HG03558 (cell line): ENCODE measurements at regions not wholly inside any gene's neighbourhood (a gene's known extent, or its start where the extent isn't known, plus 50 kb on each side); places are given as distances from the start of the nearest gene placed in this dataset.

Source experiments
- ATAC-seq: cut with Tn5 transposase; IDR thresholded peaks from one replicate; pipeline ENCODE4 v1.9.1; 2021; ENCODE audit warnings: moderate number of reproducible peaks; ENCODE audit not compliant: unreplicated experiment; ENCODE audit errors: extremely low read depth

DNA sequence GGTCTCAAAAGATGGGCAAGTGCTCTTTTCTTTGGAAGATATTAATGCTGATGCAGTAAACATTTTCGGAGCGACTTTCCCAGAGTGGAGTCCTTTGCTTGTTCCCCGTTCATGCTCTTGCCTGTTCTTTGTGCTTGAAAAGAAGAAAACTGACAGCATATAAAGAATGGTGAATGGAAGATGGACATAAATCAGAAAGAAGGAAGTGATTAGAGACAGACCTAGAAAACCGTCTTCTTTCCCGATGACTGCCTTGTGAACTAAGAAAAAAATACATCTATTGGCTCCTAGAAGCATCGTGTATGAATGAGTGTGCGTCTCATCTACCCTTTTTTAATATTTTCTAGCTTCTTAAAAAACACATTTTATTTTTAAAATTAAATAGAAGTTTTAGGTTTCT, 740.1 kb upstream of the FANCL start:
- no peak for ATAC-seq

DNA sequence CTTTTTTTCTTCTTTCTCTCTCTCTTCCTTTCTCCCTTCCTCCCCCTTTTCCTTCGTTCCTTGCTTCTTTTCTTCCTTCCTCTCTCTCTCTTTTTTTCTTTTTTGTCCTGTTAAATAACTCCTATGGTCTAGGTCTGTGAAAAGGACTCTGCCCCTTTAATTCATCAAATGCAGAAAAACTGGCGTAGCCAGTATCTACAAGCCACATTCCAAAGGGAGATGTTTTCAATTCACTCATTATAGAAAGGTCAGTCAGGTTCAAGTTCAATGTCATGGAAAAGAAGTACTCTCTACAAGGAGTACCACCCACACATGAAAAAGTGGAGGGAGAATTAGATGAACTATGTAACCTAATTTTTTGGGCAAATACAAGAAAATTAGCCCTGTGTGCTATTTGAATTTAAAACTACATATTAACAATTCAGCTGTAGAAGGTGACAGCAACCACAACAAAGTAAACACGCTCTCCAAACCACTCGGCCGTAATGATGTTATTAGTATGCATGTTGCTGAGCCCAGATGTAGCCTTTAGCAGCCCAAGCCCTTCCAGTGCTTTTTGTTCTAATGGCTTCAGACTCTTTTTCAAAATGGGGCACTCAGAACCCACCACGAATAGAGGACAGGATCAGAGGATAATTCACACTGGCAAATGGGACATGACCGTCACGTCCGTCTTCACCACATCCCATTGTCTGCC, 735.4 kb upstream of the FANCL start:
- no peak for ATAC-seq

GRCh38 chr2:58974881-58975280, 733.8 kb upstream of the FANCL start:
- ATAC-seq: no peak

DNA sequence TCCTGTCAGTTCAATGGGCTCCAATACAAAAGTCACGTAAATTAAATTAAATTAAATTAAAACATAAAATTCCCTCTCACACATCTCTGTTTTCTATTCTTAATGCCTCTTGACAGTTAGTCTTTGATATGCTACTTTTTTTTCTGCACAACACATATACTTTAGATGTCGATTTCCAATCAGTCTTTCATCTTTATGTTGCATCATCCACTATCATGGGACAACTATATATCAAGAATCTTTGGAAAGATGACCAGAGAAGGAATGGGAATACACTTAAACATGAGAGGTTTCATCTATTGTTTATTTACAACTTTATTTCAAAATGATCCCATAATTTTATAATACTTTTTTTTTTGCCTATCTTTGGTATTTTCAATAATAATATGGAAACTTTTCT, 733.3 kb upstream of the FANCL start:
- ATAC-seq: no peak

GRCh38 chr2:58973811-58974281, 732.7 kb upstream of the FANCL start:
- no peak for ATAC-seq

GRCh38 chr2:58972737-58973136, 731.6 kb upstream of the FANCL start:
- no peak for ATAC-seq

DNA sequence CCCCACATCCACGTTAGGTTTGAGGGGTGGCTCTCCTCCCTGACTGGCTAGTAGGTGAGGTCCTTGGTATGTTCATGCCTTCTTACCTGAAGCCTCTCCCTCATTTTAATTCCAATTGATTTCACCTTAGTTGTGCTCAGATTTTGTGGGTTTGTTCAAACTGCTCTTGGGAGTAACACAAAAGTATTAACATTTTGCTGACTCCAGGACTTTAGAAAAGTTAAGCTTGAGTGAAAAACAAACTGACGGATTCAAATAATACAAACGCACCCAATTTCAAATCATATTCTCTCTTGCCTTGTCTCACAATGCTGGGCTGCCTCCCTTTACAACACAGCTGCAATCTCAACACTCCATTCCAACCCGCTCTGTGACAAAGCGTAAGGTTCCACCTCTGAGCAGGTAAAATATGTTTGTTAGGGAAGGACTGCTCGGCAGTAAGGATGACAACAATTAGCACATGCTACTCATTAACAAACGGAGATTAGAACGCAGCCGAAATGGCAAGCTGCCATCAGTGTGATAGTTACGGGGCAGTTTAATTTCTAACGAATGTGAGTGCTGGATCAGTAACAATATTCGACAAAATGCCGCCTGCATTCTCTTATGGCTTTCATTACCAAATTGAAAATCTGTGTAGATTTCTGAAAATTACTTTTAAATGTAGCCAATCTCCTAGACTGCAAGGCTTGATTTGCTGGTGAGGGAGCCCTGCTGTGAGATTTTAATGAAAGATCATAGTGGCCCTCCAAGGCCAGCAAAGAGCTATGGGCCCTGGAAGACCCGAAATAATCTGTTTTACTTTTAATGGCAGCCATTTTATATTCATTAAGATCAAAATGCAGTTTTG, 730.6 kb upstream of the FANCL start:
- ATAC-seq: no peak

DNA sequence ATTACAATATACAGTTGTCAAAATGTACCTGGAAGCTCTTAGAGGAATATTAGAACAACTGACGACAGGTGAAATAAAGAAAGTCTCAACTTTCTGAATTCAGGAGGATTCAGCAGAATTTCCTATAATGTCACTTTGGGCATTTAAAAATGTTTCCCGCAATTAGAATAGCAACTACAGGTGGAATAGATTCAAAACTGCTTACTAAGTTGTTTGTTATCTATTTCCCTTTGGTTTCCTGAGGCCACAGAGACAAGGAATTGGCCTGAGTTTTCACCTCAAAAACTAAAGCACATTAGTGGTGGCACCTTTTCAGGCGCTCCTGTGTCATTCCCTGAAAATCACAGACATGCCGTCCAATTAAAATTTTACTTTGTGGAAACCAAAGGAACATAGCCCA, 729.2 kb upstream of the FANCL start:
- ATAC-seq: no peak

DNA sequence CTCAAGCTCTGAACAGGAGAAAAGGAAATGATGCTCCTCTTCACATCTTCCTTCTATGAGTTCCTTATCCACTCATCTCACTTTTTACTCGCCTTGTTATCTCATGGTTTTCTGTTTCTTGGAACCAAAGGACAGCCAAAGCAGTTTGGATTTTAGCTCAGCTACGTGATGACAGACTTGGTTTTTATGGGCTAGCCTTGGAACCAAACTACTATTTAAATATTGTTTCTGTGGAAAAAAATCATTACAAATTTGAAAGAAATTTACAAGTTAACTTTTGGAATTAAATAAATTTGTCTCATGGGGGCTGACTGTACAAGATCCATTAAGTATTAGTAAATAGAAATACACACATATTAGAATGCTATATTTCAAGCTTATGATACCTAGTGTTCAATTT, 727.8 kb upstream of the FANCL start:
- no peak for ATAC-seq

- ATAC-seq: no peak
Measured at GRCh38 chr2:58967736-58968135, 726.6 kb upstream of the FANCL start.

DNA sequence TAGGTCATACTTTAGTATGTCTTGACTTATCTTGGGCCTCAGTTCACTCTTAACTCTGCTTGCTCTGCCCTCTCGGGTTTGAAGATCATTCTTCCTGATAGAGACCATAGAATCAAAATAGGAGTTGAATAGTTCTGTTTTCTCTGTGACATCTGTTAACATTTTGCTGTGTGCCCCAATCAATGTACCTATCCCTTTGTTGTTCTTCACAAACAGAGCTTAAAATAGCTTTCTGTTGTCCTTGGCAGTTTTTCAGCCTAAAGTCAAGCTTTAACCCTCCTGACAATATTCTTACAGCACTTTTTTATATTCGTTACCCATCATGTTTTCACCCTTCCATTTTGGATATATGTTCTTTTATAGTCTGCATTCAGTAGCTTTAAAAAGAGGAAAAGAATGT, 724.5 kb upstream of the FANCL start:
- ATAC-seq: no peak

- ATAC-seq: no peak
Measured at GRCh38 chr2:58959996-58960395, 718.9 kb upstream of the FANCL start.

GRCh38 chr2:58957188-58957840, 716.2 kb upstream of the FANCL start:
- ATAC-seq: no peak

- ATAC-seq: no peak
Measured at GRCh38 chr2:58954880-58955385, 713.8 kb upstream of the FANCL start.

GRCh38 chr2:58951722-58952121, 710.6 kb upstream of the FANCL start:
- ATAC-seq: no peak

GRCh38 chr2:58950795-58951462, 709.8 kb upstream of the FANCL start:
- no peak for ATAC-seq

GRCh38 chr2:58939388-58939787, 698.3 kb upstream of the FANCL start:
- ATAC-seq: no peak

- ATAC-seq: no peak
Measured at GRCh38 chr2:58938988-58939387, 697.9 kb upstream of the FANCL start.

DNA sequence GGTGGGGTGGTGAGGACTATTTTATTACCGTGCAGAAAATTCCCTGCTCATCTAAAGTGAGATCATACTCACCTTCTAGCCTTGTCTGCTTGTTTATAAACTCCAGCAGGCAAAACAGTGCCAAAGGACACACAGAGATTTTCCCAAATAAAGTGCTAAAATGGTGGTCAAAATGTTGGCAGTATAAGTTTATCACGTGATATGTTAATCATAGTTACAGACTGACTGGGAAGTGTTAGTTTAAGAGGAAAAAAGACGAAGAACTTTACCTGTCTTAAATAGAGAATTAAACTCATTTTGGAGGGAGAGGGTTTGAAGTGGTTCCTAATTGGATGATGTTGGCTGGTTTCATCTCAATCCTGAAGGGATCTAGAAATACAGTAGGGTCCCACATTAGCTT, 691.7 kb upstream of the FANCL start:
- no peak for ATAC-seq

- ATAC-seq: no peak
Measured at GRCh38 chr2:58930537-58930936, 689.4 kb upstream of the FANCL start.
